Hematopoietic multipotent progenitor cell treated with erythropoietin and hydrocortisone succinate and interleukin-3 and kit ligand, for 15 days (in vitro differentiated cells): ENCODE measurements at regions not wholly inside any gene's neighbourhood (a gene's known extent, or its start where the extent isn't known, plus 50 kb on each side); places are given as distances from the start of the nearest gene placed in this dataset.

Experiments
- DNase-seq: peaks from one replicate; pipeline ENCODE4 v3.0.0-alpha.2; 2015; ENCODE audit warnings: low spot score

GRCh38 chr4:122034619-122035018, 82.8 kb upstream of the TRPC3 start:
- DNase-seq, result no peak

- no peak for DNase-seq
Observed at GRCh38 chr4:122027203-122027602, 75.3 kb upstream of the TRPC3 start.

GRCh38 chr4:122017296-122017695, 65.4 kb upstream of the TRPC3 start:
- DNase-seq, result no peak

- no peak for DNase-seq
Observed at GRCh38 chr4:122015203-122015602, 63.3 kb upstream of the TRPC3 start.

- DNase-seq, result no peak
Observed at GRCh38 chr4:122012735-122013134, 60.9 kb upstream of the TRPC3 start.

GRCh38 chr4:122010610-122011009, 58.8 kb upstream of the TRPC3 start:
- no peak for DNase-seq

GRCh38 chr4:122009524-122009923, 57.7 kb upstream of the TRPC3 start:
- no peak for DNase-seq

- no peak for DNase-seq
Observed at GRCh38 chr4:122007016-122007415, 55.2 kb upstream of the TRPC3 start.

GRCh38 chr4:122005064-122005755, 53.4 kb upstream of the TRPC3 start:
- DNase-seq, result no peak

GRCh38 chr4:122003335-122003734, 51.5 kb upstream of the TRPC3 start:
- peak; percentile 15 for DNase-seq
